PC-3 (cell line): ENCODE measurements at regions not wholly inside any gene's neighbourhood (a gene's known extent, or its start where the extent isn't known, plus 50 kb on each side); places are given as distances from the start of the nearest gene placed in this dataset.

Experiments used
- ATAC-seq: fragments of 200-7000 bp; cut with Tn5 transposase; 2 replicates; pipeline ENCODE4 v1.9.1; 2020; ENCODE audit warnings: mild to moderate bottlenecking, moderate library complexity
- BruUV-seq: library from RNA; stranded (reverse); fragments of 400-500 nt; replicated peaks from 2 replicates; lab custom pipeline; 2021; lab: Mats Ljungman, UMichigan
- CTCF ChIA-PET: fragments of 300-600 bp; sonication (Branson Sonifier 250); formaldehyde crosslinking; loops from one replicate; lab custom pipeline; 2022; ENCODE audit warnings: antibody characterized with exemption; lab: Charles Lee
- POLR2A ChIA-PET: fragments of 300-600 bp; sonication (Branson Sonifier 250); formaldehyde crosslinking; loops from one replicate; lab custom pipeline; 2022; ENCODE audit warnings: antibody characterized with exemption; ENCODE audit not compliant: unreplicated experiment; lab: Charles Lee
- DNase-seq: peaks from one replicate; pipeline ENCODE4 v3.0.0-alpha.2; 2015
- H2AFZ ChIP-seq: fragments of 300-600 bp; sonication (generic); 2 replicates; pipeline ENCODE4 v1.6.0; 2016; ENCODE audit warnings: antibody characterized with exemption, low read length
- H3F3A ChIP-seq: fragments of 300-600 bp; sonication (generic); one replicate; pipeline ENCODE4 v1.6.0; 2017; ENCODE audit warnings: antibody characterized with exemption, low read length, control low read depth, mild to moderate bottlenecking; ENCODE audit not compliant: unreplicated experiment
- H3K27ac ChIP-seq: fragments of 300-600 bp; sonication (generic); 2 replicates; pipeline ENCODE4 v1.5.1; 2016; ENCODE audit warnings: mild to moderate bottlenecking, low read length
- H3K27me3 ChIP-seq: fragments of 300-600 bp; sonication (generic); 2 replicates; pipeline ENCODE4 v1.6.1; 2016; ENCODE audit warnings: low read length, mixed read lengths
- H3K36me3 ChIP-seq: fragments of 300-600 bp; sonication (generic); 2 replicates; pipeline ENCODE4 v1.6.1; 2016; ENCODE audit warnings: low read depth, mixed run types, low read length, mixed read lengths
- H3K4me1 ChIP-seq: fragments of 300-600 bp; sonication (generic); 2 replicates; pipeline ENCODE4 v1.5.1; 2016; ENCODE audit warnings: low read length; ENCODE audit not compliant: insufficient read depth
- H3K4me2 ChIP-seq: fragments of 300-600 bp; sonication (generic); 2 replicates; pipeline ENCODE4 v1.6.0; 2016; ENCODE audit warnings: low read length
- H3K4me3 ChIP-seq: fragments of 300-600 bp; sonication (generic); 2 replicates; pipeline ENCODE4 v1.5.1; 2016; ENCODE audit warnings: mild to moderate bottlenecking, low read length, mixed read lengths
- H3K79me2 ChIP-seq: fragments of 300-600 bp; sonication (generic); 2 replicates; pipeline ENCODE4 v1.6.1; 2017; ENCODE audit warnings: low read length, mixed read lengths
- H3K9ac ChIP-seq: fragments of 300-600 bp; sonication (generic); 2 replicates; pipeline ENCODE4 v1.6.0; 2016; ENCODE audit warnings: mild to moderate bottlenecking, low read length
- H3K9me2 ChIP-seq: fragments of 300-600 bp; sonication (generic); replicated peaks from 2 replicates; pipeline ENCODE4 v1.6.1; 2016; ENCODE audit warnings: mixed run types, low read length, mixed read lengths
- H3K9me3 ChIP-seq: fragments of 300-600 bp; sonication (generic); 2 replicates; pipeline ENCODE4 v1.6.1; 2016; ENCODE audit warnings: low read length, mixed read lengths
- H4K20me1 ChIP-seq: fragments of 300-600 bp; sonication (generic); 2 replicates; pipeline ENCODE4 v1.6.1; 2016; ENCODE audit warnings: low read length, mixed read lengths
- CTCF ChIP-seq: fragments of 300-600 bp; sonication (generic); conservative IDR thresholded peaks from 2 replicates; pipeline ENCODE4 v1.5.1; 2017; ENCODE audit warnings: antibody characterized with exemption, low read depth, mild to moderate bottlenecking, low read length
- EZH2 ChIP-seq: fragments of 300-600 bp; sonication (generic); IDR thresholded peaks from one replicate; pipeline ENCODE4 v1.6.1; 2017; ENCODE audit warnings: antibody characterized with exemption, mild to moderate bottlenecking, low read length; ENCODE audit not compliant: unreplicated experiment
- EZH2phosphoT487 ChIP-seq: fragments of 300-600 bp; sonication (generic); IDR thresholded peaks from 2 replicates; pipeline ENCODE4 v1.6.1; 2018; ENCODE audit warnings: mild to moderate bottlenecking, antibody characterized with exemption, low read length, borderline replicate concordance
- intact Hi-C: fragments of 100-400 bp; cut with micrococcal nuclease; formaldehyde crosslinking; loops from 2 replicates; pipeline ENCODE4 v1.9.0; 2023

- Histone ChIP-seq H3K36me3 (no peaks in the 10 kb centered on the region), H3K27ac (no peak overlapping the region), H4K20me1 (no peaks in the 10 kb centered on the region), H3K27me3 (no peaks in the 10 kb centered on the region), H3K9me2 (no peaks in the 10 kb centered on the region), H2AFZ (no peak overlapping the region), H3K79me2 (no peaks in the 10 kb centered on the region), H3K9me3 (no peaks in the 10 kb centered on the region), H3K4me2 (no peak overlapping the region), H3K4me3 (no peak overlapping the region), H3K4me1 (no peaks in the 10 kb centered on the region), H3F3A (no peaks in the 10 kb centered on the region), H3K9ac (no peak overlapping the region)
- ChIA-PET POLR2A (no interaction called here), CTCF (no interaction called here)
- TF ChIP-seq EZH2: no peak
- no peak for TF ChIP-seq EZH2phosphoT487
- no peak for TF ChIP-seq CTCF
- no TSS peak for BruUV-seq
- no peak for ATAC-seq
- intact Hi-C loops: no loop called here
- no peak for DNase-seq
Observed at GRCh38 chr7:118389629-118390028, 165.1 kb downstream of the ANKRD7 start.

GRCh38 chr7:118404211-118404610 is 179.7 kb downstream of the ANKRD7 start:
- Histone ChIP-seq H3K79me2 (no peaks in the 10 kb centered on the region), H3K4me2 (no peak overlapping the region), H3K9ac (no peak overlapping the region), H3K27me3 (no peaks in the 10 kb centered on the region), H3K9me2 (no peaks in the 10 kb centered on the region), H3K4me1 (no peaks in the 10 kb centered on the region), H4K20me1 (no peaks in the 10 kb centered on the region), H3K27ac (no peak overlapping the region), H3K9me3 (no peaks in the 10 kb centered on the region), H3K4me3 (no peak overlapping the region), H2AFZ (no peak overlapping the region), H3K36me3 (no peaks in the 10 kb centered on the region), H3F3A (no peaks in the 10 kb centered on the region)
- intact Hi-C loops: no loop called here
- POLR2A ChIA-PET: no interaction called here
- CTCF ChIA-PET: no interaction called here
- DNase-seq (no peak), ATAC-seq (no peak)
- BruUV-seq: no TSS peak
- TF ChIP-seq EZH2phosphoT487 (no peak), EZH2 (no peak), CTCF (no peak)

GRCh38 chr7:118418433-118418832 is 193.9 kb downstream of the ANKRD7 start:
- no peak overlapping the region for H2AFZ ChIP-seq
- ChIA-PET POLR2A (no interaction called here), CTCF (no interaction called here)
- no peak overlapping the region for H3K27ac ChIP-seq
- H3K9me2 ChIP-seq: no peaks in the 10 kb centered on the region
- TF ChIP-seq EZH2: no peak
- no peak for TF ChIP-seq CTCF
- no peak for TF ChIP-seq EZH2phosphoT487
- H3K9me3 ChIP-seq: no peaks in the 10 kb centered on the region
- H3K79me2 ChIP-seq: no peaks in the 10 kb centered on the region
- H3K4me3 ChIP-seq: no peak overlapping the region
- no peaks in the 10 kb centered on the region for H3K4me1 ChIP-seq
- intact Hi-C loops: no loop called here
- no peaks in the 10 kb centered on the region for H4K20me1 ChIP-seq
- no peaks in the 10 kb centered on the region for H3K36me3 ChIP-seq
- BruUV-seq: no TSS peak
- H3K9ac ChIP-seq: no peak overlapping the region
- no peaks in the 10 kb centered on the region for H3K27me3 ChIP-seq
- no peaks in the 10 kb centered on the region for H3F3A ChIP-seq
- H3K4me2 ChIP-seq: no peak overlapping the region
- ATAC-seq (no peak), DNase-seq (no peak)
